Liver (tissue), 8 donors: ENCODE measurements at regions not wholly inside any gene's neighbourhood (a gene's known extent, or its start where the extent isn't known, plus 50 kb on each side); places are given as distances from the start of the nearest gene placed in this dataset.

Experiments
- DNase-seq: peaks from one replicate; pipeline ENCODE4 v3.0.0-alpha.2; 2017; ENCODE audit warnings: low spot score
- H3K27ac ChIP-seq, 2 donors: one replicate each; pipeline ENCODE4 v1.7.0; 2013; ENCODE audit warnings: inconsistent platforms in 2 of 2, low read length in 2 of 2, control low read depth in 1 of 2, low read depth in 1 of 2, mild to moderate bottlenecking in 1 of 2
- H3K27me3 ChIP-seq, 4 donors: one replicate each; pipeline versions ENCODE4 v1.6.1 to v1.7.0; 2013; ENCODE audit warnings: low read length in 3 of 4, inconsistent platforms in 1 of 4, mild to moderate bottlenecking in 1 of 4, moderate library complexity in 1 of 4; ENCODE audit not compliant: control insufficient read depth in 4 of 4, insufficient read depth in 4 of 4
- H3K36me3 ChIP-seq, 4 donors: one replicate each; pipeline versions ENCODE4 v1.6.1 to v1.7.0; 2013; ENCODE audit warnings: low read length in 3 of 4, mild to moderate bottlenecking in 3 of 4, low read depth in 1 of 4, moderate library complexity in 1 of 4; ENCODE audit not compliant: control insufficient read depth in 4 of 4, insufficient read depth in 3 of 4
- H3K4me1 ChIP-seq, 4 donors: one replicate each; pipeline versions ENCODE4 v1.6.1 to v1.7.0; 2013; ENCODE audit warnings: low read length in 3 of 4, mild to moderate bottlenecking in 3 of 4, moderate library complexity in 1 of 4; ENCODE audit not compliant: control insufficient read depth in 4 of 4, insufficient read depth in 4 of 4
- H3K4me3 ChIP-seq, 3 donors: one replicate each; pipeline versions ENCODE4 v1.6.1 to v1.7.0; 2013; ENCODE audit warnings: low read length in 3 of 3, control low read depth in 1 of 3, low read depth in 1 of 3, mild to moderate bottlenecking in 1 of 3
- H3K9ac ChIP-seq, 2 donors: one replicate each; pipeline ENCODE4 v1.7.0; 2013; ENCODE audit warnings: low read length in 2 of 2, mild to moderate bottlenecking in 2 of 2, moderate library complexity in 2 of 2, control low read depth in 1 of 2, low read depth in 1 of 2
- H3K9me3 ChIP-seq, 4 donors: one replicate each; pipeline versions ENCODE4 v1.6.1 to v1.7.0; 2013; ENCODE audit warnings: low read length in 3 of 4; ENCODE audit not compliant: control insufficient read depth in 4 of 4
- ATF3 ChIP-seq: IDR thresholded peaks from 2 replicates; pipeline ENCODE4 v1.6.1; 2016; ENCODE audit warnings: antibody characterized with exemption
- EGR1 ChIP-seq, 2 donors: IDR thresholded peaks; 2 replicates each; pipeline ENCODE4 v1.6.1; 2016 to 2018; ENCODE audit warnings: antibody characterized with exemption in 2 of 2, low read depth in 2 of 2
- FOXA1 ChIP-seq: IDR thresholded peaks from 2 replicates; pipeline ENCODE4 v1.6.1; 2016; ENCODE audit warnings: antibody characterized with exemption
- FOXA2 ChIP-seq: IDR thresholded peaks from 2 replicates; pipeline ENCODE4 v1.6.1; 2016; ENCODE audit warnings: antibody characterized with exemption
- GABPA ChIP-seq, 2 donors: IDR thresholded peaks in 1 of 2; conservative IDR thresholded peaks in 1 of 2; 2 replicates each; pipeline ENCODE4 v1.6.1; 2016; ENCODE audit warnings: antibody characterized with exemption in 2 of 2, mild to moderate bottlenecking in 1 of 2, moderate library complexity in 1 of 2
- HNF4A ChIP-seq, 2 donors: conservative IDR thresholded peaks; 2 replicates each; pipeline ENCODE4 v1.6.1; 2016; ENCODE audit warnings: antibody characterized with exemption in 2 of 2, mild to moderate bottlenecking in 2 of 2
- HNF4G ChIP-seq: IDR thresholded peaks from 2 replicates; pipeline ENCODE4 v1.6.1; 2016; ENCODE audit warnings: antibody characterized with exemption
- JUND ChIP-seq, 2 donors: IDR thresholded peaks; 2 replicates each; pipeline ENCODE4 v1.6.1; 2016; ENCODE audit warnings: antibody characterized with exemption in 2 of 2
- MAX ChIP-seq: IDR thresholded peaks from 2 replicates; pipeline ENCODE4 v1.6.1; 2016; ENCODE audit warnings: antibody characterized with exemption
- NR2F2 ChIP-seq: IDR thresholded peaks from 2 replicates; pipeline ENCODE4 v1.6.1; 2016; ENCODE audit warnings: antibody characterized with exemption
- RAD21 ChIP-seq, 2 donors: IDR thresholded peaks; 2 replicates each; pipeline ENCODE4 v1.6.1; 2016; ENCODE audit warnings: antibody characterized with exemption in 2 of 2, mild to moderate bottlenecking in 2 of 2
- RXRA ChIP-seq, 2 donors: IDR thresholded peaks; 2 replicates each; pipeline ENCODE4 v1.6.1; 2017 to 2018; ENCODE audit warnings: antibody characterized with exemption in 2 of 2, mild to moderate bottlenecking in 1 of 2
- SP1 ChIP-seq: IDR thresholded peaks from 2 replicates; pipeline ENCODE4 v1.6.1; 2018; ENCODE audit warnings: antibody characterized with exemption, mild to moderate bottlenecking
- TAF1 ChIP-seq: conservative IDR thresholded peaks from 2 replicates; pipeline ENCODE4 v1.6.1; 2016; ENCODE audit warnings: antibody characterized with exemption, mild to moderate bottlenecking
- YY1 ChIP-seq: IDR thresholded peaks from 2 replicates; pipeline ENCODE4 v1.6.1; 2016; ENCODE audit warnings: antibody characterized with exemption, mild to moderate bottlenecking
- ZBTB33 ChIP-seq: IDR thresholded peaks from 2 replicates; pipeline ENCODE4 v1.6.1; 2016; ENCODE audit warnings: antibody characterized with exemption
- WGBS: extraction: QIAGEN DNeasy Blood & Tissue Kit; methylation state at CpG from one replicate; pipeline ENCODE4 v1.1.7; 2013; 5-methylcytosine and 5-hydroxymethylcytosine counted together
- TF ChIP-seq, protein P1 (sequence below): fragments of 150-350 bp; IDR thresholded peaks from 2 replicates; pipeline ENCODE4 v1.5.1; 2017; ENCODE audit warnings: improper control_type of control experiment, low read depth, low read length; ENCODE audit not compliant: missing input control
- TF ChIP-seq, protein P2 (sequence below): IDR thresholded peaks from 2 replicates; pipeline ENCODE4 v1.6.1; 2016; ENCODE audit warnings: antibody characterized with exemption, mild to moderate bottlenecking
- donor health status: healthy.
- donor health status: healthy.
- donor health status: healthy.
- donor health status: healthy.
- donor health status: healthy.

DNA sequence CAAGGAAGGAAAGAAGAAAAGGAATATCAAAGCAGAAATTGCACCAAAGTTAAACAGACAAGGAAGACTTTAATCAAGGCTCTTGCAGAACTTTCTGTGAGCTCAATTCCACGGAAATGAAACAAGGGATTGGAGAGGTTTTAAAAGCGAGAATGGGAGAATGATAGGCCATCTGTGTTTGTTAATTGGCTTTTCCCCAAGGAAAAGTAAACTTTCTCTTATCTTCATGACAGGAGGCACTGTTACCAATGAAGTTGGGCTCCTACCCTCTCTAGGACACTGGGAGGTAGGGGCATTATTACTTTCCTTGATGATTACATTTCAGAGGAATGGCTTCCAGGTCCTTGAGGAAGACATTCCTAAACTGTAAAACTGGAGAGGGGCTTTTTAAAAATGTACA, 328.8 kb upstream of the NWD2 start:
- no peak for TF ChIP-seq JUND (IDR thresholded peaks at IDR 0.05)
- TF ChIP-seq TAF1 = no peak
- no peak for TF ChIP-seq NR2F2
- no peak for TF ChIP-seq GABPA (IDR thresholded peaks at IDR 0.05 in 1 of 2, conservative IDR thresholded peaks at IDR 0.05 in 1 of 2)
- TF ChIP-seq MAX = no peak
- TF ChIP-seq RAD21 (IDR thresholded peaks at IDR 0.05) = no peak
- TF ChIP-seq, protein P1, sequence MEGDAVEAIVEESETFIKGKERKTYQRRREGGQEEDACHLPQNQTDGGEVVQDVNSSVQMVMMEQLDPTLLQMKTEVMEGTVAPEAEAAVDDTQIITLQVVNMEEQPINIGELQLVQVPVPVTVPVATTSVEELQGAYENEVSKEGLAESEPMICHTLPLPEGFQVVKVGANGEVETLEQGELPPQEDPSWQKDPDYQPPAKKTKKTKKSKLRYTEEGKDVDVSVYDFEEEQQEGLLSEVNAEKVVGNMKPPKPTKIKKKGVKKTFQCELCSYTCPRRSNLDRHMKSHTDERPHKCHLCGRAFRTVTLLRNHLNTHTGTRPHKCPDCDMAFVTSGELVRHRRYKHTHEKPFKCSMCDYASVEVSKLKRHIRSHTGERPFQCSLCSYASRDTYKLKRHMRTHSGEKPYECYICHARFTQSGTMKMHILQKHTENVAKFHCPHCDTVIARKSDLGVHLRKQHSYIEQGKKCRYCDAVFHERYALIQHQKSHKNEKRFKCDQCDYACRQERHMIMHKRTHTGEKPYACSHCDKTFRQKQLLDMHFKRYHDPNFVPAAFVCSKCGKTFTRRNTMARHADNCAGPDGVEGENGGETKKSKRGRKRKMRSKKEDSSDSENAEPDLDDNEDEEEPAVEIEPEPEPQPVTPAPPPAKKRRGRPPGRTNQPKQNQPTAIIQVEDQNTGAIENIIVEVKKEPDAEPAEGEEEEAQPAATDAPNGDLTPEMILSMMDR = no peak
- no peak for TF ChIP-seq FOXA1
- TF ChIP-seq EGR1 (IDR thresholded peaks at IDR 0.05; ENCODE audit: low read depth in 2 of 2) = no peak
- no peak for TF ChIP-seq YY1
- TF ChIP-seq RXRA (IDR thresholded peaks at IDR 0.05) = no peak
- TF ChIP-seq, protein P2, sequence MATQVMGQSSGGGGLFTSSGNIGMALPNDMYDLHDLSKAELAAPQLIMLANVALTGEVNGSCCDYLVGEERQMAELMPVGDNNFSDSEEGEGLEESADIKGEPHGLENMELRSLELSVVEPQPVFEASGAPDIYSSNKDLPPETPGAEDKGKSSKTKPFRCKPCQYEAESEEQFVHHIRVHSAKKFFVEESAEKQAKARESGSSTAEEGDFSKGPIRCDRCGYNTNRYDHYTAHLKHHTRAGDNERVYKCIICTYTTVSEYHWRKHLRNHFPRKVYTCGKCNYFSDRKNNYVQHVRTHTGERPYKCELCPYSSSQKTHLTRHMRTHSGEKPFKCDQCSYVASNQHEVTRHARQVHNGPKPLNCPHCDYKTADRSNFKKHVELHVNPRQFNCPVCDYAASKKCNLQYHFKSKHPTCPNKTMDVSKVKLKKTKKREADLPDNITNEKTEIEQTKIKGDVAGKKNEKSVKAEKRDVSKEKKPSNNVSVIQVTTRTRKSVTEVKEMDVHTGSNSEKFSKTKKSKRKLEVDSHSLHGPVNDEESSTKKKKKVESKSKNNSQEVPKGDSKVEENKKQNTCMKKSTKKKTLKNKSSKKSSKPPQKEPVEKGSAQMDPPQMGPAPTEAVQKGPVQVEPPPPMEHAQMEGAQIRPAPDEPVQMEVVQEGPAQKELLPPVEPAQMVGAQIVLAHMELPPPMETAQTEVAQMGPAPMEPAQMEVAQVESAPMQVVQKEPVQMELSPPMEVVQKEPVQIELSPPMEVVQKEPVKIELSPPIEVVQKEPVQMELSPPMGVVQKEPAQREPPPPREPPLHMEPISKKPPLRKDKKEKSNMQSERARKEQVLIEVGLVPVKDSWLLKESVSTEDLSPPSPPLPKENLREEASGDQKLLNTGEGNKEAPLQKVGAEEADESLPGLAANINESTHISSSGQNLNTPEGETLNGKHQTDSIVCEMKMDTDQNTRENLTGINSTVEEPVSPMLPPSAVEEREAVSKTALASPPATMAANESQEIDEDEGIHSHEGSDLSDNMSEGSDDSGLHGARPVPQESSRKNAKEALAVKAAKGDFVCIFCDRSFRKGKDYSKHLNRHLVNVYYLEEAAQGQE = no peak
- TF ChIP-seq ATF3 = no peak
- no peak for TF ChIP-seq HNF4G
- no peak for TF ChIP-seq ZBTB33
- no peak for TF ChIP-seq SP1
- TF ChIP-seq HNF4A (conservative IDR thresholded peaks at IDR 0.05) = no peak
- no peak for TF ChIP-seq FOXA2
- no peak overlapping the region for H3K4me3 ChIP-seq
- WGBS = 18% methylated on average over 2 of the region's 2 CpGs
- peaks cover 0 to 3% (median 0%) of the 10 kb centered on the region in 4 donors for H3K27me3 ChIP-seq
- H3K9ac ChIP-seq = no peak overlapping the region
- no peak overlapping the region for H3K27ac ChIP-seq
- H3K4me1 ChIP-seq = no peaks in the 10 kb centered on the region
- no peak for DNase-seq
- no peaks in the 10 kb centered on the region for H3K36me3 ChIP-seq
- no peaks in the 10 kb centered on the region for H3K9me3 ChIP-seq

DNA sequence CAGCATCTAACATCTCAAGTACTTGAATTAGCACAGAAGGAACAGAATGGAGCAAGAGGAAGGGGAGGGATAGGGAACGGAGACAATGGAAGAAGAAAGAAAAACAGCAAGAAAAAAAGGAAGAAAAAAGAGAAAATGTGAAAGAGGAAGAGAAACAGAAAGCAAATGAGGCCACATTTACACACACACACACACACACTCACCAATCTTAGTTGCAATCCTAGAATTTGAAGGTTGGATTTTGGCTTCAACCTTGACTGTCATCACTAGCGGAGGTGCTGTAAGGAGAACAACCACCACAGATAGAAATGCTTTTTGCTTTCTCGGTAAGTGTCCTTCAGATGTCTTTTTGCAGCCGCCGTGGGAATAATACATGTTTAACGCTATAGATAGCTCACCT, 327.1 kb upstream of the NWD2 start:
- Histone ChIP-seq H3K36me3 (no peaks in the 10 kb centered on the region), H3K4me3 (no peak overlapping the region), H3K27me3 (peaks cover 0 to 3% (median 0%) of the 10 kb centered on the region in 4 donors), H3K9ac (no peak overlapping the region), H3K4me1 (no peaks in the 10 kb centered on the region), H3K27ac (no peak overlapping the region), H3K9me3 (no peaks in the 10 kb centered on the region)
- TF ChIP-seq ZBTB33 (no peak), SP1 (no peak), ATF3 (no peak), HNF4A (conservative IDR thresholded peaks at IDR 0.05) (no peak), JUND (IDR thresholded peaks at IDR 0.05) (no peak), TAF1 (no peak), FOXA1 (no peak), EGR1 (IDR thresholded peaks at IDR 0.05; ENCODE audit: low read depth in 2 of 2) (no peak), NR2F2 (no peak), HNF4G (no peak), YY1 (no peak), MAX (no peak), RXRA (IDR thresholded peaks at IDR 0.05) (no peak), RAD21 (IDR thresholded peaks at IDR 0.05) (no peak), GABPA (IDR thresholded peaks at IDR 0.05 in 1 of 2, conservative IDR thresholded peaks at IDR 0.05 in 1 of 2) (no peak), FOXA2 (no peak)
- TF ChIP-seq, protein P1 = no peak
- WGBS = 72% methylated on average over 6 of the region's 6 CpGs
- no peak for DNase-seq
